ENCODE measurements at regions not wholly inside any gene's neighbourhood (a gene's known extent, or its start where the extent isn't known, plus 50 kb on each side); places are given as distances from the start of the nearest gene placed in this dataset.

GRCh38 chr10:104579136-104579535 lies 62.0 kb upstream of the SORCS3 start:
- H3K4me3 ChIP-seq (ENCODE audit: low read depth, low read length) = no peak overlapping the region
- DNase-seq (ENCODE audit: low read depth) = no peak

GRCh38 chr10:104580321-104580720 lies 60.8 kb upstream of the SORCS3 start:
- no peak overlapping the region for H3K4me3 ChIP-seq (ENCODE audit: low read depth, low read length)
- no peak for TF ChIP-seq CTCF (IDR thresholded peaks at IDR 0.05; ENCODE audit: insufficient read depth, low read depth, low read length)
- DNase-seq (ENCODE audit: low read depth) = peak; percentile 2

More at GRCh38 chr10:104579136-104579535, 62.0 kb upstream of the SORCS3 start:
- TF ChIP-seq CTCF (IDR thresholded peaks at IDR 0.05; ENCODE audit: insufficient read depth, low read depth, low read length) = no peak

- peak; percentile 81 for TF ChIP-seq CTCF (IDR thresholded peaks at IDR 0.05; ENCODE audit: insufficient read depth, low read depth, low read length)
- H3K4me3 ChIP-seq (ENCODE audit: low read depth, low read length) = no peak overlapping the region
- peak; percentile 52 for DNase-seq (ENCODE audit: low read depth)
Measured at GRCh38 chr10:104580774-104581675, 60.1 kb upstream of the SORCS3 start.

GRCh38 chr10:104581884-104582601 lies 59.0 kb upstream of the SORCS3 start:
- DNase-seq (ENCODE audit: low read depth) = no peak
- TF ChIP-seq CTCF (IDR thresholded peaks at IDR 0.05; ENCODE audit: insufficient read depth, low read depth, low read length) = no peak
- no peak overlapping the region for H3K4me3 ChIP-seq (ENCODE audit: low read depth, low read length)

DNA sequence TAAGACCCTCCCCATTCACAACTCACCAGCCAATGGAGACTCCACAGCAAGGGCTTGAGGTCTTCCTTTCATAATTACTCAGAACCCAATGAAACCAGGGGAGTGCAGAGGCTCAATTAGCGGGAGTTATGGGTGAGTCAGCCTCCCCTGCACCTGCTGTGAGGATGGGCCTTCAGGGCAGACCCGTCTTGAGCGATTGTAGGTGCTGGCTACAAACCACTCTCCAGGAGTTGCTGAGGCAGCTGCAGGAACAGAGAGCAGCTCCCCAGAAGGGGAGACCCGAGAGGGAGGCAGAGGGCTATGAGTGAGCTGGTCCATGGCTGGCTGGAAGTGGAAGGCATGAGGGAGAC lies 58.5 kb upstream of the SORCS3 start:
- H3K4me3 ChIP-seq (ENCODE audit: low read depth, low read length) = no peak overlapping the region
- TF ChIP-seq CTCF (IDR thresholded peaks at IDR 0.05; ENCODE audit: insufficient read depth, low read depth, low read length) = no peak
- no peak for DNase-seq (ENCODE audit: low read depth)

- no peak overlapping the region for H3K4me3 ChIP-seq (ENCODE audit: low read depth, low read length)
- DNase-seq (ENCODE audit: low read depth) = no peak
- TF ChIP-seq CTCF (IDR thresholded peaks at IDR 0.05; ENCODE audit: insufficient read depth, low read depth, low read length) = no peak
Measured at GRCh38 chr10:104582966-104583365, 58.1 kb upstream of the SORCS3 start.
